ENCODE measurements at regions not wholly inside any gene's neighbourhood (a gene's known extent, or its start where the extent isn't known, plus 50 kb on each side); places are given as distances from the start of the nearest gene placed in this dataset.

DNA sequence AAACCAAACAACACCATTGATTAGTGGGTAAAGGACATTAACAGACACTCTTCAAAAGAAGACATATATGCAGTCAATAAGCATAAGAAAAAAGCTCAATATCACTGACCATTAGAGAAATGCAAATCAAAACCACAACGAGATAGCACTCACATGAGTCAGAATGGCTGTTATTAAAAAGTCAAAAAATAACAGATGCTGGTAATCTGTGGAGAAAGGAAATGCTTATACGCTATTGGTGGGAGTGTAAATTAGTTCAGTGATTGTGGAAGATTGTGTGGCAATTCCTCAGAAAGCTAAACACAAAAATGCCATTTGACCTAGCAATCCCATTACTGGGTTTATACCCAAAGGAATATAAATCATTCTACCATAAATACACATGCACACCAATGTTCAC, 182.6 kb downstream of the TRPC6 start:
- H3K4me1 Mint-ChIP-seq: peaks cover 17% of the 10 kb centered on the region
- no peak for DNase-seq
- no peak overlapping the region for H3K27ac Mint-ChIP-seq
- TF ChIP-seq, protein P1, sequence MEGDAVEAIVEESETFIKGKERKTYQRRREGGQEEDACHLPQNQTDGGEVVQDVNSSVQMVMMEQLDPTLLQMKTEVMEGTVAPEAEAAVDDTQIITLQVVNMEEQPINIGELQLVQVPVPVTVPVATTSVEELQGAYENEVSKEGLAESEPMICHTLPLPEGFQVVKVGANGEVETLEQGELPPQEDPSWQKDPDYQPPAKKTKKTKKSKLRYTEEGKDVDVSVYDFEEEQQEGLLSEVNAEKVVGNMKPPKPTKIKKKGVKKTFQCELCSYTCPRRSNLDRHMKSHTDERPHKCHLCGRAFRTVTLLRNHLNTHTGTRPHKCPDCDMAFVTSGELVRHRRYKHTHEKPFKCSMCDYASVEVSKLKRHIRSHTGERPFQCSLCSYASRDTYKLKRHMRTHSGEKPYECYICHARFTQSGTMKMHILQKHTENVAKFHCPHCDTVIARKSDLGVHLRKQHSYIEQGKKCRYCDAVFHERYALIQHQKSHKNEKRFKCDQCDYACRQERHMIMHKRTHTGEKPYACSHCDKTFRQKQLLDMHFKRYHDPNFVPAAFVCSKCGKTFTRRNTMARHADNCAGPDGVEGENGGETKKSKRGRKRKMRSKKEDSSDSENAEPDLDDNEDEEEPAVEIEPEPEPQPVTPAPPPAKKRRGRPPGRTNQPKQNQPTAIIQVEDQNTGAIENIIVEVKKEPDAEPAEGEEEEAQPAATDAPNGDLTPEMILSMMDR (IDR thresholded peaks at IDR 0.05): no peak
- H3K36me3 Mint-ChIP-seq (ENCODE audit: low read depth): no peaks in the 10 kb centered on the region
- H3K4me3 Mint-ChIP-seq: no peak overlapping the region
- peaks cover 4% of the 10 kb centered on the region for H3K27me3 Mint-ChIP-seq (ENCODE audit: low read depth, poor library complexity)
- H3K9me3 Mint-ChIP-seq: peaks cover 11% of the 10 kb centered on the region

DNA sequence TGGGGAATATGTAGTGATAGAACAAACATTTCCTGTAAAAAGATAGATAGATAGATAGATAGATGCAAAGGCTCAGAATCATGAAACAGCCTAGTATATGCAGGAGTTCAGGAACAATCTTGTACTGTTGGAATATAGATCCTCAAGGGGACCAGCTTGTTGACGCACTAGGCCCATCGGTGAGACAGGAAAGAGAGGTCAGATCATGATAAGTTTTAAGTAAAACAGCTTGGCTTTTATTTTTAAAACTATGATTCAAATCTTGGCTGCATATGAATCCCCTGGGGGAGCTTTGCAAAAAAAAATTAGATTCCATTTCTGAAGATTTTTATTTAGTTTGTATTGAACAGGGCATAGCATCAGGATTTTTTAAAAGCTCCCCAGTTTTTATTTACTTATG, 185.8 kb downstream of the TRPC6 start:
- DNase-seq: no peak
- H3K4me3 Mint-ChIP-seq: no peak overlapping the region
- H3K9me3 Mint-ChIP-seq: peaks cover 28% of the 10 kb centered on the region
- TF ChIP-seq, protein P1 (IDR thresholded peaks at IDR 0.05): no peak
- H3K36me3 Mint-ChIP-seq (ENCODE audit: low read depth): no peaks in the 10 kb centered on the region
- H3K27me3 Mint-ChIP-seq (ENCODE audit: low read depth, poor library complexity): peaks cover 4% of the 10 kb centered on the region
- H3K4me1 Mint-ChIP-seq: no peaks in the 10 kb centered on the region
- no peak overlapping the region for H3K27ac Mint-ChIP-seq

DNA sequence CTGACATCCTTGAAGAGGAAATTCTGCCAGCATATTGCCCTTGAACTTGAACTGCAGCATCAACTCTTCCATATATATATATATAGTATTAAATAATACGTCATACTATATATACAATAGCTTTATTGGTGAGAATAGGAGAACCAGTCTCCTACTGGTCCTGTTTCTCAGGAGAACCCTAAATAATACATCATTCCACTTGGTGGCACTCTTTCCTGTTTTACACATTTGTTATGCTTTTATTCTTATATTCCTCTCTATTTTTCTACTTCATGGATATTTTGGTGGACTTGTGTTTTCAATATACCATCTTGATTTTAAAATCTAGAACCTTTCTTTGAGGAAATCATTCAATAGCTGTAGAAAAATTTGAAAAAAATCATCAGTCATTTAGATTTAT, 193.3 kb downstream of the TRPC6 start:
- Mint-ChIP-seq H3K36me3 (ENCODE audit: low read depth) (no peaks in the 10 kb centered on the region), H3K4me3 (no peak overlapping the region), H3K9me3 (peaks cover 10% of the 10 kb centered on the region), H3K27ac (no peak overlapping the region), H3K4me1 (no peaks in the 10 kb centered on the region), H3K27me3 (ENCODE audit: low read depth, poor library complexity) (no peaks in the 10 kb centered on the region)
- TF ChIP-seq, protein P1 (IDR thresholded peaks at IDR 0.05): no peak
- DNase-seq: no peak

DNA sequence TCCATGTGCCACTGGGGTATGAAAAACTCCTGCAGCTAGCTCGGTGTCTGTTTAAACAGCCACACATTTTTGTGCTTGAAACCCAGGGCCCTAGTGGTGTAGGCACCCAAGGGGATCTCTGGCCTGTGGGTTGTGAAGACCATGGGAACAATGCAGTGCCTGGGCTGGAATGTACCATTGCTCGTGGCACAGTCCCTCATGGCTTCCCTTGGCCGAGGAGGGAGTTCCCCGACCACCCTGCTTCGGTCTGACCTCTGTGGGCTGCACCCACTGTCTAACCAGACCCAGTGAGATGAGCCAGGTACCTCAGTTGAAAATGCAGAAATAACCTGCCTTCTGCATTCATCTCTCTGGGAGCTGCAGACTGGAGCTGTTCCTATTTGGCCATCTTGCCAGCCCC, 214.0 kb downstream of the TRPC6 start:
- H3K4me1 Mint-ChIP-seq: no peaks in the 10 kb centered on the region
- H3K4me3 Mint-ChIP-seq: no peak overlapping the region
- H3K36me3 Mint-ChIP-seq (ENCODE audit: low read depth): no peaks in the 10 kb centered on the region
- no peak for DNase-seq
- H3K27ac Mint-ChIP-seq: no peak overlapping the region
- TF ChIP-seq, protein P1 (IDR thresholded peaks at IDR 0.05): no peak
- peaks cover 4% of the 10 kb centered on the region for H3K27me3 Mint-ChIP-seq (ENCODE audit: low read depth, poor library complexity)
- peaks cover 24% of the 10 kb centered on the region for H3K9me3 Mint-ChIP-seq

DNA sequence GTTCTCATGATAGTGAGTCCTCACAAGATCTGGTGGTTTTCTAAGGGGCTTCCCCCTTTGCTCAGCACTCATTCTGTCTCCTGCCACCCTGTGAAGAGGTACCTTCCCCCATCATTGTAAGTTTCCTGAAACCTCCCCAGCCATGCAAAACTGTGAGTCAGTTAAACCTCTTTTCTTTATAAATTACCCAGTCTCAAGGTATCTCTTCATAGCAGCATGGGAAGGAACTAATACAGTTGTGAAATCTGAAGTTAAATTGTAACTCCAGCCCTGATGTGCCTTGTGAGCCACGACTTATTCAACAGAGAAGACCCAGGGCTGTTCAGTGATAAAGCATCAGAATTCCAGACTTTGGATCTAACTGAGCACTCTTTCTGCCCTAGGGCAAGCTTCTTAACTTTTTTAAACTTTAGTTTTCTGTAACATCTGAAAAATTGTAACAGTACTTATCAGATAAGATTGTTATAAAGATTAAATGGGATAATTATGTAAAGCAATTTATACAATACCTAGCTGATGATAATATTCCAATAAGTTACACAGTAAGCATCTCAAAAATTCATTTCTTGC, 220.0 kb downstream of the TRPC6 start:
- TF ChIP-seq, protein P1 (IDR thresholded peaks at IDR 0.05): no peak
- Mint-ChIP-seq H3K27me3 (ENCODE audit: low read depth, poor library complexity) (no peaks in the 10 kb centered on the region), H3K27ac (no peak overlapping the region), H3K9me3 (peaks cover 23% of the 10 kb centered on the region), H3K4me1 (no peaks in the 10 kb centered on the region), H3K4me3 (no peak overlapping the region), H3K36me3 (ENCODE audit: low read depth) (no peaks in the 10 kb centered on the region)
- DNase-seq: no peak

DNA sequence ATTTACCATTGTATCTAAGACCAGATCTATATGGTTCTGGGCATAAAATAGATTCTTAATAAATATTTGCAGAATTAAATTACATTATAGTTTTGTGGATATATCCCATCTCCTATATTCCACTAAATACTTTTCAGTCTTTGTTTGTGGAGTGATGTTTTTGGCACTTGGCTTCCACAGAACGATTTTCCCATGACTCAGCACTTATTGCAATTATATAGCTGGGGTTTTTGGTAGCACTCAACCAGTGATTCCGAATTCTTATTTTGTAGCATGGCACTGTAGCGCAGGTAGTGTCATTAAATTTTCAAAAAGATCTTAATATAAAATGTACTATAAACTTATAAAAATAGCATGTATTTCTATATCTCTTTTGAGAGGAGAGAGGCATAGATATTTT, 221.2 kb downstream of the TRPC6 start:
- TF ChIP-seq, protein P1 (IDR thresholded peaks at IDR 0.05): no peak
- Mint-ChIP-seq H3K27ac (no peak overlapping the region), H3K4me3 (no peak overlapping the region)

More for the DNA sequence above, 221.2 kb downstream of the TRPC6 start:
- H3K4me1 Mint-ChIP-seq: no peaks in the 10 kb centered on the region
- no peaks in the 10 kb centered on the region for H3K36me3 Mint-ChIP-seq (ENCODE audit: low read depth)
- H3K9me3 Mint-ChIP-seq: peaks cover 30% of the 10 kb centered on the region
- DNase-seq: no peak
- no peaks in the 10 kb centered on the region for H3K27me3 Mint-ChIP-seq (ENCODE audit: low read depth, poor library complexity)
